ENCODE measurements at regions not wholly inside any gene's neighbourhood (a gene's known extent, or its start where the extent isn't known, plus 50 kb on each side); places are given as distances from the start of the nearest gene placed in this dataset.

- ChIA-PET CTCF (no interaction called here), POLR2A (no interaction called here)
- in situ Hi-C loops (cut with HindIII; ENCODE audit: low pct_unique_long_range_greater_than_20kb, low sequenced_read_pairs), result no loop called here
- BruUV-seq (replicated peaks), result no TSS peak
- ATAC-seq, result no peak
- H3K4me1 ChIP-seq (ENCODE audit: control insufficient read depth, insufficient read depth, low read length), result no peaks in the 10 kb centered on the region
- no peak overlapping the region for H3K4me3 ChIP-seq (ENCODE audit: low read depth in 2 of 2, low read length in 2 of 2)
- intact Hi-C loops (cut with micrococcal nuclease; ENCODE audit: unreplicated experiment), result no loop called here
- H3K9me3 ChIP-seq (ENCODE audit: control insufficient read depth, insufficient read depth, low read depth, low read length), result 0 out of 2 replicates have a peak, but pooled peaks cover under 1% of the 10 kb centered on the region
- no peak overlapping the region for H3K27ac ChIP-seq (ENCODE audit: low read length)
- H3K27me3 ChIP-seq (ENCODE audit: control insufficient read depth, insufficient read depth, low read length), result no peaks in the 10 kb centered on the region
- no peak for DNase-seq (ENCODE audit: low read depth, low spot score)
- no peaks in the 10 kb centered on the region for H3K36me3 ChIP-seq (ENCODE audit: control insufficient read depth, insufficient read depth, low read length)
- TF ChIP-seq CTCF (IDR thresholded peaks at IDR 0.05), result no peak
- no peak for TF ChIP-seq SIN3A (IDR thresholded peaks at IDR 0.05; ENCODE audit: borderline replicate concordance, insufficient read depth, low read depth, low read length)
- TF ChIP-seq REST (IDR thresholded peaks at IDR 0.05; ENCODE audit: insufficient read depth in 1 of 2, low read depth in 2 of 2, low read length in 1 of 2), result no peak
- TF ChIP-seq POLR2AphosphoS5 (IDR thresholded peaks at IDR 0.05; ENCODE audit: low read depth, low read length), result no peak
- TF ChIP-seq TCF7L2 (IDR thresholded peaks at IDR 0.05; ENCODE audit: low read depth, low read length), result no peak
Observed at GRCh38 chr11:134904103-134904790, 492.2 kb upstream of the B3GAT1 start.

- TF ChIP-seq SIN3A (IDR thresholded peaks at IDR 0.05; ENCODE audit: borderline replicate concordance, insufficient read depth, low read depth, low read length), result no peak
- TF ChIP-seq TCF7L2 (IDR thresholded peaks at IDR 0.05; ENCODE audit: low read depth, low read length), result no peak
- no peak for TF ChIP-seq POLR2AphosphoS5 (IDR thresholded peaks at IDR 0.05; ENCODE audit: low read depth, low read length)
- DNase-seq (ENCODE audit: low read depth, low spot score), result no peak
- Histone ChIP-seq H3K27ac (ENCODE audit: low read length) (no peak overlapping the region), H3K27me3 (ENCODE audit: control insufficient read depth, insufficient read depth, low read length) (no peaks in the 10 kb centered on the region), H3K4me1 (ENCODE audit: control insufficient read depth, insufficient read depth, low read length) (no peaks in the 10 kb centered on the region), H3K9me3 (ENCODE audit: control insufficient read depth, insufficient read depth, low read depth, low read length) (peaks cover 5% of the 10 kb centered on the region; the same call in 1 of the 2 replicates), H3K4me3 (ENCODE audit: low read depth in 2 of 2, low read length in 2 of 2) (no peak overlapping the region), H3K36me3 (ENCODE audit: control insufficient read depth, insufficient read depth, low read length) (no peaks in the 10 kb centered on the region)
- intact Hi-C loops (cut with micrococcal nuclease; ENCODE audit: unreplicated experiment), result no loop called here
- ATAC-seq, result no peak
- ChIA-PET CTCF (no interaction called here), POLR2A (no interaction called here)
- BruUV-seq (replicated peaks), result no TSS peak
- in situ Hi-C loops (cut with HindIII; ENCODE audit: low pct_unique_long_range_greater_than_20kb, low sequenced_read_pairs), result no loop called here
Observed at GRCh38 chr11:134901955-134902918, 490.2 kb upstream of the B3GAT1 start.

Data from Panc1 (cell line).